Muscle layer of duodenum (tissue), 2 donors: ENCODE measurements at regions not wholly inside any gene's neighbourhood (a gene's known extent, or its start where the extent isn't known, plus 50 kb on each side); places are given as distances from the start of the nearest gene placed in this dataset.
A peak's percentile ranks its signal among the peaks of the same experiment; 100 is the strongest.

ENCODE experiments used
- H3K27ac ChIP-seq: one replicate; pipeline ENCODE4 v1.7.0; 2013; ENCODE audit warnings: mild to moderate bottlenecking, low read length
- H3K27me3 ChIP-seq: one replicate; pipeline ENCODE4 v1.7.0; 2013; ENCODE audit warnings: low read depth, mild to moderate bottlenecking, control low read depth, low read length
- H3K36me3 ChIP-seq, 2 donors: one replicate each; pipeline ENCODE4 v1.7.0; 2013; ENCODE audit warnings: low read length in 2 of 2, control low read depth in 1 of 2, mild to moderate bottlenecking in 1 of 2; ENCODE audit not compliant: insufficient read depth in 2 of 2, control insufficient read depth in 1 of 2
- H3K4me1 ChIP-seq, 2 donors: one replicate each; pipeline ENCODE4 v1.7.0; 2013; ENCODE audit warnings: low read length in 2 of 2, mild to moderate bottlenecking in 2 of 2, control low read depth in 1 of 2, moderate library complexity in 1 of 2; ENCODE audit not compliant: insufficient read depth in 2 of 2, control insufficient read depth in 1 of 2
- H3K4me3 ChIP-seq, 2 donors: one replicate each; pipeline ENCODE4 v1.7.0; 2013; ENCODE audit warnings: low read length in 2 of 2, low read depth in 1 of 2, mild to moderate bottlenecking in 1 of 2
- H3K9me3 ChIP-seq, 2 donors: one replicate each; pipeline ENCODE4 v1.7.0; 2013; ENCODE audit warnings: low read length in 2 of 2, control low read depth in 1 of 2, mild to moderate bottlenecking in 1 of 2; ENCODE audit not compliant: control insufficient read depth in 1 of 2
- donor health status: healthy.

DNA sequence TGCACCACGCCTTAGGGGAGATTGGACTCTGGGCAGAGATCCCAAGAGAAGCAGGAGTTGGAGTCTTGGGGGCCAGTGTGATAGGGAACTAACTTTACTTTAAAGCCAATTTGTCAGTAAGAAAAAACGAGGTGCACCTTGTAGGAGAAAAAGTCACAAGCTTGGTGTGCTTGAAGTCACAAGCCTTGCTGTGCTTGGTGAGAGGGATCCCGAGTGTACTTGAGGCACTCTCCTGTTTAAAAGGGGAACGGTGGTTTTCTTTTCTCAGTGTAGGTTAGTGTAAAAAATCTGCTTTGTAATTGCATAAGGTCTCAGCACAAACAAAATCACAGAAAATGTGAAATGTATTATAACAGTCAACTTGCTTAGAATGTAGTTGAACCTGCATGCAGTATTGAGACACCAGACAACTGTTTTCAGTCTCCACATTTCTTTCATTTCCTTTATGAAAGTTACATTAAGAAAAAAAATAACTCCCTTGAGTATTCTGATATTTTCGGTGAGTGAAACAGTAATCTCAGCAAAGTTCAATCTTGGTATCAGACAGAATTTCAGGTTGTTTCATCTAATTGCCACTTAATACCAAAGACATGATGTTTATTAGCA is 111.1 kb upstream of the DUSP22 start:
- Histone ChIP-seq H3K27ac (no peak overlapping the region), H3K27me3 (no peaks in the 10 kb centered on the region), H3K36me3 (no peaks in the 10 kb centered on the region), H3K4me1 (peaks cover 0 to 2% of the 10 kb centered on the region in 2 donors), H3K4me3 (no peak overlapping the region), H3K9me3 (peaks cover 0 to 2% of the 10 kb centered on the region in 2 donors)

DNA sequence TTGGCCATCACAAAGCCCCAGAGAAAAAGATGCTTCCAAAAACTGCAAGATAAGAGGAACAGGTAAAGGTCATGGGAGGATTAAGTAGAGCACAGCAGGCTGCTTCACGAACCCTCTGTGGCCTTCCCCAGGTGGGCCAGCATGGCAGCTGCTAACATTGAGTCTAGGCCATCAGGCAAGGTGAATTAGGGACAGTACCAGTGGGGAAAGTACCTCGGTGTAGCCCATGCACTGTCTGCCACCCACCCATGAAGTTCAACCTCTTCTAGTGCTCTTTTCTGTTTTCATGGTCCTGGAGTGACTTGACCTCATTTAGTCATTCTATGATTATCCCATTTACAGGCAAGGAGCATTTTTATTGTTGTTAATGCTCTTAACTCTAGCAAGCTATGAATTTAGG is 108.6 kb upstream of the DUSP22 start:
- Histone ChIP-seq H3K4me1 (peaks cover 0 to 11% of the 10 kb centered on the region in 2 donors), H3K4me3 (no peak overlapping the region), H3K27me3 (no peaks in the 10 kb centered on the region)

DNA sequence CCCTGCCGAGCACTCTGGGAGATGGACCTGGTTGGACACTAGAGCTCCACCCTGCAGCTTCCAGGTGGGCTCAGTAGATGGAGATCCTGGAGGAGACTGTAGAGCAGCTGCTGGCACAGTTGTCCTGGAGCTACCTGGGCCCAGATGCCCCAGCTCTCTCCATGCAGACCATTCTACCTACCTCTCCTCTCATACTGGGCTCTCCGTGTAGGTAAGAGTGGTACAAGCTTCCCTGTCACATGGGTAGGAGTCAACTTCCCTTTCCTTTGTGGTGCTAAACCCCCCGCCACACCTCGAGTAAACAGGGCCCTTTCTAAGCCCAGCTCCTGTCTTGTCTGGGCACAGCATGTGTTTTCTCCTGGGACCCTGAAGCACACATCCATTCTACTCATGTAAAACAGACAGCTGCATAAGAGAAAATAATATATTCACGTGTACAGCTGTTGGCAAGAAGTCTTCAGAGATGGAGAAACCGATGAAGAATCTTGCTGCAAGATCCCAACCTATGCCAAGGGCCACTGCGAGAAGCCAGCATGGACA is 108.1 kb upstream of the DUSP22 start:
- Histone ChIP-seq H3K27me3 (no peaks in the 10 kb centered on the region), H3K9me3 (peaks cover 0 to 2% of the 10 kb centered on the region in 2 donors), H3K4me3 (no peak overlapping the region), H3K27ac (no peak overlapping the region), H3K4me1 (peaks cover 0 to 11% of the 10 kb centered on the region in 2 donors), H3K36me3 (no peaks in the 10 kb centered on the region)

More for the DNA sequence above, 108.6 kb upstream of the DUSP22 start:
- Histone ChIP-seq H3K27ac (no peak overlapping the region), H3K9me3 (peaks cover 0 to 2% of the 10 kb centered on the region in 2 donors), H3K36me3 (no peaks in the 10 kb centered on the region)

DNA sequence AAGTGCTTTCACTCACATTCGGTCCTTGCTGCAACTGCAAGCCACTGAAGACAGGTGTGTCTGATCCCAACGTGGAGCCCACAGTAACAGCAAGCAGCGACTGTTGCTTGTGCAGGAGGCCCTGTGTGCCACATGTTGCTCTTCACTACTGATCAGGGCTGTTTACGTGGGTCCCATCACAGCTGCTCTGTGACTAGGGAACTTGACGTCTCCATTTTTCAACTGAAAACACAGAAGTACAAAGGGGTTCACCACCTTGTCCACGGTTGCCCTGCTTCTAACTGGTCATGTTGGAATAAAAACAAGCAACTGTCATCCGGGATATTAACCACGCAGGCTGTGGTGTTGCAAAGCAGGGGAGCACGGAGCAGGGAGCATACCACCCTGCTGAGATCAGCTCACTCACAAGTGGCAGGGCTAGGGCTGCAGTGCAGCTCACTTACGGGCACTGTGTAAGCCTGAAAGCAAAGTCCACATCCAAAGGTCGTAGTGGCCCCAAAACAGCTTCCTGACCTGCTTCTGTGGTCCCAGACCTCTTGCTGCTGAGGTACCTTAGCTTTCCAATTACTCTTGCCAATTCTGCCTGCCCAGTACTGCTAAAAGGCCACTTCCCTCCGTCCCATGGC is 105.8 kb upstream of the DUSP22 start:
- no peaks in the 10 kb centered on the region for H3K36me3 ChIP-seq
- no peaks in the 10 kb centered on the region for H3K9me3 ChIP-seq
- H3K27ac ChIP-seq, result peak overlapping the region; percentile 12
- peaks cover 0 to 11% of the 10 kb centered on the region in 2 donors for H3K4me1 ChIP-seq
- H3K27me3 ChIP-seq, result no peaks in the 10 kb centered on the region
- H3K4me3 ChIP-seq, result no peak overlapping the region

DNA sequence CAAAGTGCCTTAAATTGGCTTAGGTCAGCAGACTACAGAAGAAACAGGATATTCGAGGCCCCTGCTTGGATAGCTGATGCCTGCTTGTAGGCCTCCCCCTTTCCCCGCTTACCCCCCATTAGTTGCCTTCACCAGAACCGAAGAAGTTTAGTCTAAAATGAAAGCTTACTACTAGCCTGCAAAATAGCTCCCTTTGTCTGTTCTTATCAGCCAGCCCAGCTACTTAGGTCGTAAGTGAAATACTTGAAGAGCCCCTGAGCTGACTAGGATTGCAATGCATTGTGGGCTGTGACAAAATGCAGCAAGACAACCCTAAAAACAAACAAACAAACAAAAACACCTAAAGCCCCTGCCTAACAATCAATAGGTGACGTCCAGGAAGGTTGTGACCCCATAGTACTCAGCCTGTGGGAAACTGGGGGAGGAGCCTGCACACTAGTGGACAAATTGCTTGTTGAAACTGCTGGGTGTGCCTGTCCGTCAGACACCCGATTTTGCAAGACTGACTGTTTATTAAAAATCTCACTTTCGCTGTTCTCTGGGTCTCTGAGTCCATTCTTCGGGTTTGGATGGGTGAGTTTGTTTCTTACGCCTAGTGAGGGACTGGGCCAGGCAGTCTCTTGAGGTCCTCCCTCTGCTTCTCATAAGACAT is 105.0 kb upstream of the DUSP22 start:
- Histone ChIP-seq H3K27ac (peak overlapping the region; percentile 12), H3K4me1 (peaks cover 0 to 11% of the 10 kb centered on the region in 2 donors), H3K27me3 (no peaks in the 10 kb centered on the region), H3K36me3 (no peaks in the 10 kb centered on the region), H3K4me3 (no peak overlapping the region), H3K9me3 (no peaks in the 10 kb centered on the region)

DNA sequence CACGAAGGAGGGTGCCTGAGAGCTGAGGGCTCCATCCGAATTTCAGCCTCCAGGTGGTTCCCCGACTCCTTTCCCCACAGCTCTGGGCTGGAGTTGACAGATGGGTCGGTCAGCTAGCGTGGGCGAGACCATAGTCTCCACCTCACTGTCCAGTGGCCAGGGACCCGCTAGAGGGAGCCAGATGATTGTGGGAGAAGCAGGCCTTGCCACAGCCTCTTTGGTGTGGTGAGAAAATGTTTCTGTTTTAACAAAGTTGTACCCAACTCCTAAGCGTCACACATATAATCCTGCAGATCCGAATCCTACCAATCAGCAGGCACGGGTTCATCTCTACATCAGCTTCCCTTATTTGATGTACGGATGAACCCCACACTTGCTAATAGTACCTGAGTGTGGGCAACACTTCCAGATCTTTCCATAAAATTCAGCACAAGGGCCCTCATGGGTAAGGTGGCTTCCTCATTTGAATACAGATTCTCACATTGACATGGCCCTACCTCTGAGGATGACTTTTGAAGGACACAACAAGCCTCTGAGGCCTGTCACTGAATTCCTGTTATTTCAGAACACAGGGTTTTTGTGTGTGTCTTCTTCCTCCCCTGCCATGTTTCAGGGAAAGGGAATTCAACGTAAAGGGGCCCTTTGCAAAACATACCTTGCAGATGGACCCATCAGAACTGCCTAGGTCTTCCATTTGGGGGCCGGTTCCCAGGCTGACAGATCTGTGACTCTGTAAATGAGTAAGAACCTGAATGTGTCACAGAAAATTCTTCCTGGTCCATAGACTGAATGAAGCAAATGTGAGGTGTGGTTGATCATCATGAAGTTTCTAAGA is 103.2 kb upstream of the DUSP22 start:
- Histone ChIP-seq H3K27ac (no peak overlapping the region), H3K4me1 (peaks cover 0 to 11% of the 10 kb centered on the region in 2 donors), H3K27me3 (no peaks in the 10 kb centered on the region), H3K4me3 (no peak overlapping the region), H3K9me3 (no peaks in the 10 kb centered on the region), H3K36me3 (no peaks in the 10 kb centered on the region)

DNA sequence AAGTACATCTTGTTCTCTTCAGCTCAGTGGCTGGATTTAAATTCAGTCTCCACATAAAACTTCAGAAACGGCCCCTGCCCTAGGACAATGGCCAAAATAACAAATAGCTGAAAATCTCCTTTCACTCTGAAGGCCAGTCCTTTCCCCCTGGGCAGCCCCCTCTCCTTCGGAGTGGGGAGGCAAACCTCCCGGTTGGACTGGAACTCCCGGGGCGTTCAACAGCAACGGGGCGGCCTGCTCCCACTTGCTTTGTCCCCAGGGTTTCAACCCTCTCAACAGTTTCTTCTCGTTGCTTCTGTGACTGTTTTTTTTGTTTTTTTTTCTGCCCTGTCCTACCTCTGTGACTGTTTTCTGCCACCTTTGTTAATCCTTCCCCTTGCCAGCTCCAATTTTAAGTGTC is 102.6 kb upstream of the DUSP22 start:
- H3K4me1 ChIP-seq, result peaks cover 0 to 11% of the 10 kb centered on the region in 2 donors
- no peaks in the 10 kb centered on the region for H3K36me3 ChIP-seq
- no peaks in the 10 kb centered on the region for H3K9me3 ChIP-seq
- no peak overlapping the region for H3K27ac ChIP-seq
- no peaks in the 10 kb centered on the region for H3K27me3 ChIP-seq
- no peak overlapping the region for H3K4me3 ChIP-seq

DNA sequence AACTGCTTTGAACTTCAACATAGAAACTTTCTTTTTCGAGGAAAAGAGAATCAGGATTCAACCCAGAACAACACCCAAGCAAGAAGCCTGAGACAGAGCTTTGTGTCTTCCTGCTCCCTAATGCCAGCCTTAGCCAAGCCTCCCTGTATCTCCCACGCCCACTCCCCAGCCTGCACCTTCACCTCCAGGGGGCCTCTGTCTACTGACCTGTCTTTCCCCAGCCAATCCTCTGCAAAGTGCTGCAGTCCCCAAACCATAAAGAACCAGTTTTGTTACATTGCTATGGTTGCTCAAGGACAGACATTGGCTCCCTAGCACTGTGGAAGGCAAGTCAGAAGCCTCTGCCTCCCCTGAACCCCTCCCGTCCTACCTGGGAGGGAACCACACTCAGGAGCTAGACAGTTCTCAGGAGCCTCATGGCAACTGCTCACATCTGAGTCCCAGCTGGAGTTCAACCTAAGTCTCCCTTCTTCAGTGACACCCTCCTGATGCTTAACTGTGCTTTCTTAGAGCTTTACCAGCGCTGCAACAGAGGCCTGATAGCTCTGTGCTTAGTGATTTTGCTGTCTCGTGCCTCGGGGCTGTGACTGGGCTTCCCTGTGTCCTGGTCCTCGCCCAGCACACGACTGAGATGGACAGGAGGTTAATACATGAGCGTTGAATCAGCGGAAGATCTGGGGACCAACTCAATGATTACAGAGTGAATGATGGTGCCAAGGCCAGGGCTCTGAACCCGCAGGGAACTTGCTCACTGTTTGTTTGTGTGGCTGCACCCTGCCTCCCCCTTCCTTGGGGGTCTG is 101.5 kb upstream of the DUSP22 start:
- Histone ChIP-seq H3K27ac (no peak overlapping the region), H3K9me3 (no peaks in the 10 kb centered on the region), H3K36me3 (no peaks in the 10 kb centered on the region), H3K27me3 (no peaks in the 10 kb centered on the region), H3K4me1 (peaks cover 6 to 16% of the 10 kb centered on the region in 2 donors), H3K4me3 (no peak overlapping the region)

DNA sequence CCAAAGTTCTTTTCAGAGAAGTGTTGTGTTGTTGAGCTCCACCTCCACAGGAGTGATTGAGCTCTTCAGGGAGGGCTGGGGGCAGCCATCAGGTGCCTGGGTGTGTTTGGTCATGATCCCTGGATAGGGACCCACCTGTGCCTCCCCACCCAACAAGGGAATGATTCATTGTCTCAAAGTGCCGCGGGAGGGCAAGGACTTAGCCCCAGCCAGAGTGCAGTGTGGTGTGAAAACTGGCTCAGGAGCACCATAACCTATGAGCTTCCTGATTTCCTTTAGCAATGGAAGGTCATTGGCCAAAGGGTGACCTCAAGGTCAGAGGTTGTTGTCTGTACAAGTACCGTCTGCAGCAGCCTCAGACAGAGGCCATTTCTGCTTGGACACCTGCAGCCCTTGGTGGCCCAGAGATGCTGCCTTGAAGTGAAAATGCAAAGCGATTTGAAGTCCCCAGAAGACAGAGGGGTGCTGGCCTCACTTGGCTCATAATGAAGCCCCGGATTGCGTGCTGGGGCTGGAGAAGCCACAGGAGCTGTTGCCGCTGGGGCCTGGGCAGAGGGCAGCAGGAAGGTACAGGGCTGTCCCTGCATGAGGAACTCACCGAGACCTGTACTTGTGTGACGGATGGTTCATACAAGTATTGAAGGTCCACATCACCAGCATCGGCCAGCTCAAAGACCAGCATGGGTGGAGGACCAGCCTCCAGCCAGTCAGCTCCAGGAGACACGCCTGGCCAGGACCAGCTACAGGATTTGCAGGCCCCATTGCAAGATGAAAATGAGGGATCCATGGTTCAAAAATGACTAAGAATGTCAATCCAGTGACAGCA is 100.6 kb upstream of the DUSP22 start:
- H3K27me3 ChIP-seq, result no peaks in the 10 kb centered on the region
- H3K4me3 ChIP-seq, result no peak overlapping the region
- H3K36me3 ChIP-seq, result no peaks in the 10 kb centered on the region
- no peak overlapping the region for H3K27ac ChIP-seq
- no peaks in the 10 kb centered on the region for H3K9me3 ChIP-seq
- peaks cover 12% of the 10 kb centered on the region in 2 donors for H3K4me1 ChIP-seq

DNA sequence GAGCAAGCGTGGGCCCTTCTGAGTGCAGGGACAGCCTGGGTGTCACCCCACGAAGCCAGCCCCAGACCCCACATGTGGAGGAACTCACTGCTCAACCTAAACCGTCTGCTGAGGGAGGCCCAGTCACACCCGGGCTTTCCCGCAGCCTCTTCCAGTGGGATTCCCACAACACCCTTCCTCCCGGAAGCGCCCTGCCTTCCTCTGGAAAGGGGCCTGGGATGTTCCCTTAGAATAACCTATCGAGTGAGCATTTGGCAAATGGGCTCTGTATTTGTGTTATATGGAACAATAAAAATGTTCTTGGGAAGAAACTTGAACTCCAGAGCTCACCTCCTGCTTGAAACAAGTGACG is 100.0 kb upstream of the DUSP22 start:
- no peaks in the 10 kb centered on the region for H3K27me3 ChIP-seq
- no peak overlapping the region for H3K4me3 ChIP-seq
- no peaks in the 10 kb centered on the region for H3K36me3 ChIP-seq
- H3K4me1 ChIP-seq, result peaks cover 9 to 12% of the 10 kb centered on the region in 2 donors
- no peaks in the 10 kb centered on the region for H3K9me3 ChIP-seq
- H3K27ac ChIP-seq, result no peak overlapping the region
